Osteocyte (in vitro differentiated cells): ENCODE measurements at regions not wholly inside any gene's neighbourhood (a gene's known extent, or its start where the extent isn't known, plus 50 kb on each side); places are given as distances from the start of the nearest gene placed in this dataset.

Experiments used
- DNase-seq: peaks from one replicate; pipeline ENCODE4 v3.0.0; 2021; ENCODE audit warnings: mixed read lengths; ENCODE audit not compliant: unreplicated experiment; ENCODE audit errors: extremely low spot score
- H3K27ac Mint-ChIP-seq: one replicate; pipeline ENCODE4 v1.8.0; 2021; ENCODE audit warnings: mild to moderate bottlenecking, mixed read lengths; ENCODE audit not compliant: unreplicated experiment
- H3K27me3 Mint-ChIP-seq: one replicate; pipeline ENCODE4 v1.8.0; 2021; ENCODE audit warnings: mixed read lengths; ENCODE audit not compliant: unreplicated experiment
- H3K36me3 Mint-ChIP-seq: one replicate; pipeline ENCODE4 v1.8.0; 2021; ENCODE audit warnings: mixed read lengths; ENCODE audit not compliant: unreplicated experiment
- H3K4me1 Mint-ChIP-seq: one replicate; pipeline ENCODE4 v1.8.0; 2021; ENCODE audit warnings: mixed read lengths; ENCODE audit not compliant: unreplicated experiment
- H3K4me3 Mint-ChIP-seq: one replicate; pipeline ENCODE4 v1.8.0; 2021; ENCODE audit warnings: mild to moderate bottlenecking, moderate library complexity, mixed read lengths; ENCODE audit not compliant: unreplicated experiment
- H3K9me3 Mint-ChIP-seq: one replicate; pipeline ENCODE4 v1.8.0; 2021; ENCODE audit warnings: mixed read lengths; ENCODE audit not compliant: unreplicated experiment
- CTCF ChIP-seq: fragments of 200-600 bp; sonication (generic); IDR thresholded peaks from 2 replicates; pipeline ENCODE4 v1.5.0; 2021; ENCODE audit warnings: antibody characterized with exemption, mild to moderate bottlenecking, moderate library complexity

DNA sequence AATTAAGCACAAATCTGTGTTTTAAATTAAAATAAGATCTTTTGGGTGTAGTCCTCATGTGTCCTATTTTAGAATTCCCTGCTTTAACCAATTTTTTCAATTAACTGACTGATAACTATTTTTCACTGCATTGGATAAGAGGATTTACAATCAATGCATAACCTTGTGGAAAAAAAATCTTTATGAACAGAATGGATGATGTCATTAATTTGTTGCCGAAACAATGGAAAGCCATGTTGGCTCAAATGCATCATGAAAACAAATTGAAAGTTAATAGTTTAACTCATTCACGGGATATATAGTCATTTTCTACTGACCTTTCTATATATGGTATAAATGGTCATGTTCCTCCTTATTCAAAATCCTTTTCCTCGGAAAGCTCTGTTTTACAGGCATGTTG is 82.3 kb downstream of the PRLHR start:
- Mint-ChIP-seq H3K27ac (no peak overlapping the region), H3K4me3 (no peak overlapping the region), H3K36me3 (no peaks in the 10 kb centered on the region), H3K27me3 (no peaks in the 10 kb centered on the region), H3K4me1 (no peaks in the 10 kb centered on the region), H3K9me3 (peaks cover 5% of the 10 kb centered on the region)
- TF ChIP-seq CTCF = no peak
- no peak for DNase-seq

DNA sequence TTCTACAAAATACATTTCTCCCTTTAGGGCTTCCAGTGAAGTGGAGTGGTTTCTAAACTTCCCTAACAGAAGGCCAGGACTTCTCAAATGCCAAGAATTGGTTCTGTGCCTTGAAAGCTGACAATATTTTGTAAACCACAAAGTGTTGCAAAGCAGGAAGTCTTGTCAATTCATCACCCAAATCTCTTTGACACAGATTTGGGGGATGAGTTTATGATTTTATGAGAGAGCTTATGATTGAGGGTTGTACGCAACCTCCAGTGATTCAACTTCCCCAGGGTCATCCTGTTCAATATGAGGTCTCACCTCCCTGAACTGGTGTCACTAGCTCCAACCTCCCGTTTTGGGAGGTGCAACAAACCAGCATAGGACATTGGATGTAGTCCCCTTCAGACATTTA is 83.7 kb downstream of the PRLHR start:
- H3K27me3 Mint-ChIP-seq = no peaks in the 10 kb centered on the region
- no peak for TF ChIP-seq CTCF

DNA sequence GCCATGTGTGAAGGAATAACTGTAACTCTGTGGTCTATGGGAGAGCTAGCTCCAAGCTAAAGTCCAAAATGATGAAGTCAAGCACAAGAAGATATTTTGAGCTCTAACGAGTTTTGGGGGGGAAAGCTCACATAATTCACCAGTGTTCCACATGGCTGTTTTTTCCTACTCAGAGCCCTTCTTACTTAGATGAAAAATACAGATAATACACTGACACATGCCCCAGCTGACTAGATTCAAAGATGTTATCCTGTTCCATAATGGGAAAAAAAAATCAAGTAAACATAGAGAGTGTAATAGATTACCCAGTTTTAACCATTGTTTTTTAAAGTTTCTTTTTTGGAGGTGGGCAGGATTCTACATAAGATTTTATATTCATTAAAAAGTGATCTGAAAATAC is 86.6 kb downstream of the PRLHR start:
- Mint-ChIP-seq H3K27me3 (no peaks in the 10 kb centered on the region), H3K27ac (no peak overlapping the region), H3K4me3 (no peak overlapping the region), H3K9me3 (no peaks in the 10 kb centered on the region), H3K4me1 (no peaks in the 10 kb centered on the region), H3K36me3 (no peaks in the 10 kb centered on the region)
- DNase-seq = no peak
- no peak for TF ChIP-seq CTCF

More for the DNA sequence above, 83.7 kb downstream of the PRLHR start:
- H3K4me1 Mint-ChIP-seq = no peaks in the 10 kb centered on the region
- no peaks in the 10 kb centered on the region for H3K36me3 Mint-ChIP-seq
- H3K27ac Mint-ChIP-seq = no peak overlapping the region
- no peaks in the 10 kb centered on the region for H3K9me3 Mint-ChIP-seq
- no peak for DNase-seq
- H3K4me3 Mint-ChIP-seq = no peak overlapping the region

GRCh38 chr10:118508355-118508754 is 87.1 kb downstream of the PRLHR start:
- no peaks in the 10 kb centered on the region for H3K9me3 Mint-ChIP-seq
- no peak overlapping the region for H3K27ac Mint-ChIP-seq
- H3K36me3 Mint-ChIP-seq = no peaks in the 10 kb centered on the region
- TF ChIP-seq CTCF = no peak
- no peak overlapping the region for H3K4me3 Mint-ChIP-seq
- no peaks in the 10 kb centered on the region for H3K27me3 Mint-ChIP-seq
- no peaks in the 10 kb centered on the region for H3K4me1 Mint-ChIP-seq
- DNase-seq = no peak

- TF ChIP-seq CTCF = no peak
- H3K36me3 Mint-ChIP-seq = no peaks in the 10 kb centered on the region
- no peak overlapping the region for H3K27ac Mint-ChIP-seq
- H3K27me3 Mint-ChIP-seq = no peaks in the 10 kb centered on the region
- H3K4me1 Mint-ChIP-seq = no peaks in the 10 kb centered on the region
- DNase-seq = no peak
- H3K4me3 Mint-ChIP-seq = no peak overlapping the region
- H3K9me3 Mint-ChIP-seq = no peaks in the 10 kb centered on the region
These were observed 88.5 kb downstream of the PRLHR start for GRCh38 chr10:118506671-118507590.
